ENCODE measurements at regions not wholly inside any gene's neighbourhood (a gene's known extent, or its start where the extent isn't known, plus 50 kb on each side); places are given as distances from the start of the nearest gene placed in this dataset.

DNA sequence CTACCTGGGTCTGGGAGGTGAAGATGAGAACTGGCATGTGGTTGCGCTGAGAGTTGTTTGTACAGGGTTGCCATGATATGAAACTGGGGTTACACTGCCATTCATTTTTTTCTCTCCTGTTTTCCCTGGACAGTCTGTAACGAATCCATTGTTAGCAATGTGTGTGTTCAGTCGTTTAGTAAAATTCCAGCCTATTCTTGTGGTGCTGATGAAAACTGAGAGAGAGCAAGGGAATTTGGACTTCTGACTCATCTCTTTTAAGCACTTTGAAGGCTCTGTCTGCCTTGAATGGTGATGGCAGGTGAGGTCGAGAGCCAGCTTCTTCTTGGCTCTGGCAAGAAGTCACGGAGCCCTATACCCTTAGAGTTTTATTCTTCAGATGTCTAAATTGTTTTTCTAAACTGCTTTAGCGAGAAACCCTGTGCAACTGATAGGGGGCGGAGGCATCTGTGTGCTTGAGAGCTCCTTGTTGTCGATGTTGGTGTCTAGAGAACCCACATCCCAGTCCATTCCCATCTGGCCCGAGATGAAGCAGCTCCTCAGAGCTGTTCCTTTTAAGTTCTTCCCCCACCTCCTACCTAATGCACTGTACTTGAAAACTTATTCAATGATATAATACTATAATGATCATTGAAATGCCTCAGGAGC is 204.4 kb downstream of the TMX1 start:
- Histone ChIP-seq H3K4me1 (peaks cover 30% of the 10 kb centered on the region), H3K4me3 (ENCODE audit: low read depth, low read length) (no peak overlapping the region), H3K9me3 (no peaks in the 10 kb centered on the region), H3K27me3 (no peaks in the 10 kb centered on the region), H3K36me3 (no peaks in the 10 kb centered on the region)
- DNase-seq = no peak
- TF ChIP-seq, protein P1, sequence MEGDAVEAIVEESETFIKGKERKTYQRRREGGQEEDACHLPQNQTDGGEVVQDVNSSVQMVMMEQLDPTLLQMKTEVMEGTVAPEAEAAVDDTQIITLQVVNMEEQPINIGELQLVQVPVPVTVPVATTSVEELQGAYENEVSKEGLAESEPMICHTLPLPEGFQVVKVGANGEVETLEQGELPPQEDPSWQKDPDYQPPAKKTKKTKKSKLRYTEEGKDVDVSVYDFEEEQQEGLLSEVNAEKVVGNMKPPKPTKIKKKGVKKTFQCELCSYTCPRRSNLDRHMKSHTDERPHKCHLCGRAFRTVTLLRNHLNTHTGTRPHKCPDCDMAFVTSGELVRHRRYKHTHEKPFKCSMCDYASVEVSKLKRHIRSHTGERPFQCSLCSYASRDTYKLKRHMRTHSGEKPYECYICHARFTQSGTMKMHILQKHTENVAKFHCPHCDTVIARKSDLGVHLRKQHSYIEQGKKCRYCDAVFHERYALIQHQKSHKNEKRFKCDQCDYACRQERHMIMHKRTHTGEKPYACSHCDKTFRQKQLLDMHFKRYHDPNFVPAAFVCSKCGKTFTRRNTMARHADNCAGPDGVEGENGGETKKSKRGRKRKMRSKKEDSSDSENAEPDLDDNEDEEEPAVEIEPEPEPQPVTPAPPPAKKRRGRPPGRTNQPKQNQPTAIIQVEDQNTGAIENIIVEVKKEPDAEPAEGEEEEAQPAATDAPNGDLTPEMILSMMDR (IDR thresholded peaks at IDR 0.05; ENCODE audit: low read depth, low read length) = no peak

DNA sequence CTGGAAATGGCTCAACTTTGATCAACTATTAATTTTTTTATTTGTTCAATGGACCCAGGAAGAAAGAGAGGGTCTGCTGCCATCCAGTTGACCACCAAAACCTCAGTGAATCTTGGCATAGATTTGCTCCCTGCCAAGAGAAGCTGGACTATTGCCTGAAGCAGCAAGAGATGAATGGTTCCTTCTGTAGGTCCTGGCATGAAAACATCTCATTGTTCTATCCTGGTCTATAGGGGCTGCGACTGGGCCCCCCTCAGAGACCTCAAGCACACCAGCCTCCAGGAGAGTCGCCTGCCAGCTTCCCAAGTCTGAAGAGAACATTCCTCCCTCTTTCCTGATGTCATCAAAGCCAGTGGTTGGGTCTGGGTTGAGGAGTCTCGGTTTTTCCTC is 204.9 kb downstream of the TMX1 start:
- TF ChIP-seq, protein P1 (IDR thresholded peaks at IDR 0.05; ENCODE audit: low read depth, low read length) = no peak
- no peaks in the 10 kb centered on the region for H3K27me3 ChIP-seq
- no peaks in the 10 kb centered on the region for H3K9me3 ChIP-seq
- no peak for DNase-seq
- no peak overlapping the region for H3K4me3 ChIP-seq (ENCODE audit: low read depth, low read length)
- peaks cover 31% of the 10 kb centered on the region for H3K4me1 ChIP-seq
- no peaks in the 10 kb centered on the region for H3K36me3 ChIP-seq

DNA sequence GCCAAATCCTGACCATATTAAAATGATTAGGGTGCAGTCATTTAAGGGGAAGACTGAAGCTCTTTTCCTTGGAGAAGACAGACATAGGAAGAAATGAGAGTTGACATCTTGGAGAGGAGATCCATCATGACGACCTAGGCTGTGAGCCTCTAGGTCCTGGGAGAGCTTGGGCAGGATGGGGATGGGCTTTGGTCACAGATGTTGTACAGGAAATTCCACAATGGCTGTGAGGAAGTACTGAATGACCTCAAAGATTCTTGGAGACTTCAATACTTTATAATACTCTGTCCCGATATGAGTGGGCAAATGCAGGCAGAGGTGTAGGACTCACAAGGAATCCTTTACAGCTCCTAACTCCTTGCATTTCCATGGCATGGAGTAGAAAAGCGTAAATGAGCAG is 204.9 kb upstream of the FRMD6 start:
- TF ChIP-seq, protein P1 (IDR thresholded peaks at IDR 0.05; ENCODE audit: low read depth, low read length) = no peak
- Histone ChIP-seq H3K27me3 (no peaks in the 10 kb centered on the region), H3K4me3 (ENCODE audit: low read depth, low read length) (no peak overlapping the region), H3K36me3 (no peaks in the 10 kb centered on the region), H3K9me3 (no peaks in the 10 kb centered on the region), H3K4me1 (peaks cover 27% of the 10 kb centered on the region)
- no peak for DNase-seq

DNA sequence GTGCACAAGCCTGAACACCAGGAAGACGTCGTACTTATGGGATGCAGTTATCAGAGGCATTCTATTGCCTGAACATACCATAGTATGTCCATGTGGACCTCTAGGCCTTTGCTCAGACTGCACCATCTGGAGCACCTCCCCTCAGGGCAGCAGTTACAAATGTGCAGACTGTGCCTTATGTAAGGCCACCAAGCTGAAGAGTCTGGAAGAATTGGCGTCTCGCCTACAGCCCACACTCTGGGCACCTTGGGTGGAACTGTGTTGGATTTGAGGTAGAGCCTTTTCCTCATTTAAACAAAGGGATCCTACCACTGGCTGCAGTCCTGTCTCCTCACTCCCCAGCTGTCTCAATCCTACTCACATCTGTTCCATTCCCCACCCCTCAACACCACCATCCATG is 204.3 kb upstream of the FRMD6 start:
- DNase-seq = no peak
- TF ChIP-seq, protein P1 (IDR thresholded peaks at IDR 0.05; ENCODE audit: low read depth, low read length) = no peak

DNA sequence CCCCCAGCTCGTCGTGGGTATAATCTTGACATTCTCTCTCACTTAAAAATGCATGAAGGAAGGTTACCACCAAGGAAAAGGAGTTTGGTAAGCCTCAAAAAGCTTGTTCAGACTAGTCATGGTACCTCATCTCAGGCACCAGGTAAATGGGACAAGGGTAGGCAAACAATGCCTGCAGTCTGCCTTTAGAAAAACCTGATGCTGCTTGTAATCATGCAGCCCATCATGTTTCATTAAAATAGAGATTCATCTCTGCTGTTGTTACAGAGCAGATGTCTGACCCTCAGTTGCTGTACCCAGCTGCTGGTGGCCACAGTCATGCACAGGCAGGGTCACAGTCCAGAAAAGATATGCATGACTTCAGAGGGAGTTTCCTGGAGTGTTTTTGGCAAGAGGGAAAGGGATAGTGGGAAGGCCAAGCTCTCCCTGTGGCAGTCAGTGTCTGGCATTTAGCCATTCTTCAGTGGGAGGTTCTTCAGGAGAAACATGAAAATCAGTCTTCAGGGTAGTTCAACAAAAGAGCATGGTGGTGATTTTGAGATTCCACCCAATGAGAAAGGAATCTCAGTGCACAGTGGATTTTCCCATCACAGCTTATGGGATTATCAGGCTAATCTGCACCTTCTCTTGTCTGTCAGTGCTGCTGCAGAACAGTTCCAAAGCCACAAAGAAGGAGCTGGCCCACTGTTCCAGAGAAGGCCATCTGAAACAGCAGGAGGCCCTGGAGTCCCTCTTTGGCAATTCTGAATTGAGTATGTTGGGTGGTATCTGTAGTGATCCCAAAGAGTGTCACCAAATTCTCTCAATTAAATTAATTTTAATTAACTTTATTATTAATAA is 202.7 kb upstream of the FRMD6 start:
- no peaks in the 10 kb centered on the region for H3K27me3 ChIP-seq
- H3K4me1 ChIP-seq = peaks cover 13% of the 10 kb centered on the region
- TF ChIP-seq, protein P1 (IDR thresholded peaks at IDR 0.05; ENCODE audit: low read depth, low read length) = no peak
- no peak overlapping the region for H3K4me3 ChIP-seq (ENCODE audit: low read depth, low read length)
- DNase-seq = peak; percentile 38
- no peaks in the 10 kb centered on the region for H3K9me3 ChIP-seq
- H3K36me3 ChIP-seq = no peaks in the 10 kb centered on the region

More for the DNA sequence above, 204.3 kb upstream of the FRMD6 start:
- Histone ChIP-seq H3K9me3 (no peaks in the 10 kb centered on the region), H3K27me3 (no peaks in the 10 kb centered on the region), H3K36me3 (no peaks in the 10 kb centered on the region), H3K4me3 (ENCODE audit: low read depth, low read length) (no peak overlapping the region), H3K4me1 (peaks cover 20% of the 10 kb centered on the region)

DNA sequence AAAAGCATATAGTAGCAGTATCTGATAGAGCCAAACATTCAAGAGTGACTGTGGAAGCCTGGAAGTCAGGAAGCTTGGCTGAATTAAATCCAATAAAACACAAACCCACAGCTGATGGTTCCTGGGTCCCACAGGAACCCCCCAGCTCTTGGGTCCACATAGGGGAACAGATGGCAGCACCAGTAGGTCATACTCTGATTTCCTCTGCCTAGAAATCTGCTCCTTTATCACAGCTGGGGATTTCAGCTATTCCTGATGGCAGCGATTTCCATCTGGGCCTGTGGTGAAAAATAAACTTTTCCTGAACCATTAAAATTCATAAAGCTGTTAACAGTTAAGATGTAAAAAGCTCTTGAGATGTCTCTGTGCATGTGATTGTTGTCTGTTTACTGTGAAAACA is 202.0 kb upstream of the FRMD6 start:
- DNase-seq = no peak
- no peak overlapping the region for H3K4me3 ChIP-seq (ENCODE audit: low read depth, low read length)
- peaks cover 13% of the 10 kb centered on the region for H3K4me1 ChIP-seq
- no peaks in the 10 kb centered on the region for H3K36me3 ChIP-seq
- TF ChIP-seq, protein P1 (IDR thresholded peaks at IDR 0.05; ENCODE audit: low read depth, low read length) = no peak
- no peaks in the 10 kb centered on the region for H3K27me3 ChIP-seq
- H3K9me3 ChIP-seq = no peaks in the 10 kb centered on the region

All from BE2C (cell line).